ENCODE measurements at regions not wholly inside any gene's neighbourhood (a gene's known extent, or its start where the extent isn't known, plus 50 kb on each side); places are given as distances from the start of the nearest gene placed in this dataset.

- Histone ChIP-seq H3K4me3 (ENCODE audit: low read length) (no peak overlapping the region), H3K79me2 (ENCODE audit: control insufficient read depth, insufficient read depth, low read length) (no peaks in the 10 kb centered on the region), H3K27me3 (ENCODE audit: insufficient read depth, low read length, poor library complexity) (no peaks in the 10 kb centered on the region), H3K4ac (ENCODE audit: low read depth, low read length) (no peak overlapping the region), H3K9ac (ENCODE audit: low read length) (no peak overlapping the region), H3K36me3 (ENCODE audit: control insufficient read depth, insufficient read depth, low read length) (no peaks in the 10 kb centered on the region), H3K4me1 (ENCODE audit: control insufficient read depth, low read depth, low read length) (no peaks in the 10 kb centered on the region), H4K8ac (ENCODE audit: low read depth, low read length) (no peak overlapping the region), H2BK5ac (ENCODE audit: low read length) (no peak overlapping the region), H3K79me1 (ENCODE audit: low read length) (no peaks in the 10 kb centered on the region), H2BK15ac (replicated peaks; ENCODE audit: low read depth) (no peak overlapping the region), H3K56ac (ENCODE audit: low read length) (no peak overlapping the region), H2BK120ac (ENCODE audit: low read depth, low read length) (no peak overlapping the region), H3K4me2 (ENCODE audit: low read length) (no peak overlapping the region), H2AK5ac (ENCODE audit: low read length) (no peak overlapping the region), H3K27ac (ENCODE audit: low read depth, low read length) (no peak overlapping the region), H3K18ac (ENCODE audit: low read length) (no peak overlapping the region), H4K5ac (ENCODE audit: low read length) (no peak overlapping the region), H3K23ac (ENCODE audit: low read length) (no peak overlapping the region)
- no peak for DNase-seq
- WGBS (ENCODE audit: extremely low coverage, insufficient coverage, low lambda C conversion rate): no CpG with 5 or more reads among the region's 5 CpGs
Measured at GRCh38 chr3:3372210-3372777, 192.8 kb upstream of the CRBN start.

GRCh38 chr3:3368306-3368705 is 188.8 kb upstream of the CRBN start:
- Histone ChIP-seq H2BK15ac (replicated peaks; ENCODE audit: low read depth) (no peak overlapping the region), H2BK5ac (ENCODE audit: low read length) (no peak overlapping the region), H2BK120ac (ENCODE audit: low read depth, low read length) (no peak overlapping the region), H3K56ac (ENCODE audit: low read length) (no peak overlapping the region), H3K18ac (ENCODE audit: low read length) (no peak overlapping the region), H3K4ac (ENCODE audit: low read depth, low read length) (no peak overlapping the region), H3K79me2 (ENCODE audit: control insufficient read depth, insufficient read depth, low read length) (no peaks in the 10 kb centered on the region), H4K5ac (ENCODE audit: low read length) (no peak overlapping the region), H3K9ac (ENCODE audit: low read length) (no peak overlapping the region), H3K79me1 (ENCODE audit: low read length) (no peaks in the 10 kb centered on the region), H3K23ac (ENCODE audit: low read length) (no peak overlapping the region), H3K36me3 (ENCODE audit: control insufficient read depth, insufficient read depth, low read length) (no peaks in the 10 kb centered on the region), H3K27me3 (ENCODE audit: insufficient read depth, low read length, poor library complexity) (no peaks in the 10 kb centered on the region), H3K4me1 (ENCODE audit: control insufficient read depth, low read depth, low read length) (no peaks in the 10 kb centered on the region), H4K8ac (ENCODE audit: low read depth, low read length) (no peak overlapping the region), H3K4me3 (ENCODE audit: low read length) (no peak overlapping the region), H3K4me2 (ENCODE audit: low read length) (no peak overlapping the region), H2AK5ac (ENCODE audit: low read length) (no peak overlapping the region), H3K27ac (ENCODE audit: low read depth, low read length) (no peak overlapping the region)
- no peak for DNase-seq
- WGBS (ENCODE audit: extremely low coverage, insufficient coverage, low lambda C conversion rate): no CpG with 5 or more reads among the region's 4 CpGs

- H3K4ac ChIP-seq (ENCODE audit: low read depth, low read length): no peak overlapping the region
- H3K4me1 ChIP-seq (ENCODE audit: control insufficient read depth, low read depth, low read length): no peaks in the 10 kb centered on the region
- H2BK5ac ChIP-seq (ENCODE audit: low read length): no peak overlapping the region
- H3K23ac ChIP-seq (ENCODE audit: low read length): no peak overlapping the region
- no peak overlapping the region for H2BK15ac ChIP-seq (replicated peaks; ENCODE audit: low read depth)
- no peak overlapping the region for H3K9ac ChIP-seq (ENCODE audit: low read length)
- no peaks in the 10 kb centered on the region for H3K79me2 ChIP-seq (ENCODE audit: control insufficient read depth, insufficient read depth, low read length)
- no peak overlapping the region for H3K4me2 ChIP-seq (ENCODE audit: low read length)
- H3K18ac ChIP-seq (ENCODE audit: low read length): no peak overlapping the region
- H3K4me3 ChIP-seq (ENCODE audit: low read length): no peak overlapping the region
- no CpG with 5 or more reads among the region's 5 CpGs for WGBS (ENCODE audit: extremely low coverage, insufficient coverage, low lambda C conversion rate)
- no peak overlapping the region for H3K27ac ChIP-seq (ENCODE audit: low read depth, low read length)
- no peak overlapping the region for H4K5ac ChIP-seq (ENCODE audit: low read length)
- H2BK120ac ChIP-seq (ENCODE audit: low read depth, low read length): no peak overlapping the region
- no peaks in the 10 kb centered on the region for H3K27me3 ChIP-seq (ENCODE audit: insufficient read depth, low read length, poor library complexity)
- no peak overlapping the region for H4K8ac ChIP-seq (ENCODE audit: low read depth, low read length)
- H2AK5ac ChIP-seq (ENCODE audit: low read length): no peak overlapping the region
- DNase-seq: no peak
- no peaks in the 10 kb centered on the region for H3K36me3 ChIP-seq (ENCODE audit: control insufficient read depth, insufficient read depth, low read length)
- H3K79me1 ChIP-seq (ENCODE audit: low read length): no peaks in the 10 kb centered on the region
- H3K56ac ChIP-seq (ENCODE audit: low read length): no peak overlapping the region
Measured at GRCh38 chr3:3366386-3366785, 186.9 kb upstream of the CRBN start.

GRCh38 chr3:3365716-3366115 is 186.2 kb upstream of the CRBN start:
- Histone ChIP-seq H3K18ac (ENCODE audit: low read length) (no peak overlapping the region), H3K4me1 (ENCODE audit: control insufficient read depth, low read depth, low read length) (no peaks in the 10 kb centered on the region), H2BK120ac (ENCODE audit: low read depth, low read length) (no peak overlapping the region), H2AK5ac (ENCODE audit: low read length) (no peak overlapping the region), H4K5ac (ENCODE audit: low read length) (no peak overlapping the region), H2BK5ac (ENCODE audit: low read length) (no peak overlapping the region), H3K79me1 (ENCODE audit: low read length) (no peaks in the 10 kb centered on the region), H3K56ac (ENCODE audit: low read length) (no peak overlapping the region), H3K4me3 (ENCODE audit: low read length) (no peak overlapping the region), H3K27me3 (ENCODE audit: insufficient read depth, low read length, poor library complexity) (no peaks in the 10 kb centered on the region), H3K4ac (ENCODE audit: low read depth, low read length) (no peak overlapping the region), H2BK15ac (replicated peaks; ENCODE audit: low read depth) (no peak overlapping the region), H3K27ac (ENCODE audit: low read depth, low read length) (no peak overlapping the region), H3K4me2 (ENCODE audit: low read length) (no peak overlapping the region), H3K36me3 (ENCODE audit: control insufficient read depth, insufficient read depth, low read length) (no peaks in the 10 kb centered on the region), H3K23ac (ENCODE audit: low read length) (no peak overlapping the region), H3K9ac (ENCODE audit: low read length) (no peak overlapping the region), H3K79me2 (ENCODE audit: control insufficient read depth, insufficient read depth, low read length) (no peaks in the 10 kb centered on the region), H4K8ac (ENCODE audit: low read depth, low read length) (no peak overlapping the region)
- no CpG with 5 or more reads among the region's 2 CpGs for WGBS (ENCODE audit: extremely low coverage, insufficient coverage, low lambda C conversion rate)
- DNase-seq: no peak

- Histone ChIP-seq H3K27ac (ENCODE audit: low read depth, low read length) (no peak overlapping the region), H3K79me2 (ENCODE audit: control insufficient read depth, insufficient read depth, low read length) (no peaks in the 10 kb centered on the region), H3K36me3 (ENCODE audit: control insufficient read depth, insufficient read depth, low read length) (no peaks in the 10 kb centered on the region), H3K79me1 (ENCODE audit: low read length) (no peaks in the 10 kb centered on the region), H3K4ac (ENCODE audit: low read depth, low read length) (no peak overlapping the region), H4K8ac (ENCODE audit: low read depth, low read length) (no peak overlapping the region), H2BK5ac (ENCODE audit: low read length) (no peak overlapping the region), H4K5ac (ENCODE audit: low read length) (no peak overlapping the region), H2BK15ac (replicated peaks; ENCODE audit: low read depth) (no peak overlapping the region), H3K9ac (ENCODE audit: low read length) (no peak overlapping the region), H3K23ac (ENCODE audit: low read length) (no peak overlapping the region), H3K4me2 (ENCODE audit: low read length) (no peak overlapping the region), H3K56ac (ENCODE audit: low read length) (no peak overlapping the region), H2AK5ac (ENCODE audit: low read length) (no peak overlapping the region), H3K27me3 (ENCODE audit: insufficient read depth, low read length, poor library complexity) (no peaks in the 10 kb centered on the region), H2BK120ac (ENCODE audit: low read depth, low read length) (no peak overlapping the region), H3K4me3 (ENCODE audit: low read length) (no peak overlapping the region), H3K4me1 (ENCODE audit: control insufficient read depth, low read depth, low read length) (no peaks in the 10 kb centered on the region), H3K18ac (ENCODE audit: low read length) (no peak overlapping the region)
- no peak for DNase-seq
Measured at GRCh38 chr3:3356846-3357245, 177.4 kb upstream of the CRBN start.

- H3K9ac ChIP-seq (ENCODE audit: low read length): no peak overlapping the region
- no peaks in the 10 kb centered on the region for H3K4me1 ChIP-seq (ENCODE audit: control insufficient read depth, low read depth, low read length)
- no peak overlapping the region for H3K4me2 ChIP-seq (ENCODE audit: low read length)
- H4K8ac ChIP-seq (ENCODE audit: low read depth, low read length): no peak overlapping the region
- no peak overlapping the region for H3K23ac ChIP-seq (ENCODE audit: low read length)
- H3K27me3 ChIP-seq (ENCODE audit: insufficient read depth, low read length, poor library complexity): no peaks in the 10 kb centered on the region
- H3K27ac ChIP-seq (ENCODE audit: low read depth, low read length): no peak overlapping the region
- H2BK120ac ChIP-seq (ENCODE audit: low read depth, low read length): no peak overlapping the region
- no peak overlapping the region for H3K18ac ChIP-seq (ENCODE audit: low read length)
- no peaks in the 10 kb centered on the region for H3K79me2 ChIP-seq (ENCODE audit: control insufficient read depth, insufficient read depth, low read length)
- no peak for DNase-seq
- H2BK5ac ChIP-seq (ENCODE audit: low read length): no peak overlapping the region
- no peaks in the 10 kb centered on the region for H3K36me3 ChIP-seq (ENCODE audit: control insufficient read depth, insufficient read depth, low read length)
- no peak overlapping the region for H2AK5ac ChIP-seq (ENCODE audit: low read length)
- no peak overlapping the region for H3K4ac ChIP-seq (ENCODE audit: low read depth, low read length)
- no peak overlapping the region for H3K56ac ChIP-seq (ENCODE audit: low read length)
- no peak overlapping the region for H4K5ac ChIP-seq (ENCODE audit: low read length)
- H3K79me1 ChIP-seq (ENCODE audit: low read length): no peaks in the 10 kb centered on the region
- no peak overlapping the region for H3K4me3 ChIP-seq (ENCODE audit: low read length)
- WGBS (ENCODE audit: extremely low coverage, insufficient coverage, low lambda C conversion rate): no CpG with 5 or more reads among the region's 1 CpG
- H2BK15ac ChIP-seq (replicated peaks; ENCODE audit: low read depth): no peak overlapping the region
Measured at GRCh38 chr3:3355442-3355841, 176.0 kb upstream of the CRBN start.

All from mesendoderm (in vitro differentiated cells).